Inflammatory macrophage treated with lipopolysaccharide for 1 hour (primary cell): ENCODE measurements at regions not wholly inside any gene's neighbourhood (a gene's known extent, or its start where the extent isn't known, plus 50 kb on each side); places are given as distances from the start of the nearest gene placed in this dataset.
A peak's percentile ranks its signal among the peaks of the same experiment; 100 is the strongest.

Source experiments
- DNase-seq, 2 donors: peaks; one replicate each; pipeline ENCODE4 v3.0.0-alpha.2; 2020 to 2022

- DNase-seq, result no peak
These were observed 50.3 kb upstream of the CBFA2T3 start for GRCh38 chr16:89027281-89027680.

- DNase-seq, result peak; percentile 87 to 91
These were observed 55.0 kb upstream of the CBFA2T3 start for GRCh38 chr16:89031715-89032659.

DNA sequence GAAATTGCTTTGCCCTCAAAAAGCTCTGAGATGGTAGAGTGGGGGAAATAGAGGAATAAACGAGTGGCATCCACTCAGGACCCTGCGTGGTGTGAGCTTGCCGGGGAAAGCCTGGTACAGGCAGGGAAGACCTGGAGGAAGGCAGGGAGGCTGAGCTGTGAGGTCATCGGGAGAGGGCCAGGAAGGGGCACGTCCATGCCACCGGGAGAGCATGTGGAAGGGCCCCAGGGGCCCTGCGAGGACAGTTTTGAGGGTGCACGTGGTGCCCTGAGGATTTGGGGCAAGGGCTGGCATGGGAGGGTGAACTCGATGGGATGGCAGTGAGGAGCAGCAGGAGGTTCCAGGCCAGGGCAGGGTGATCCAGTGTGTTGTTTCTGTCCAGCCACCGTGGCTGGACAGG lies 56.3 kb upstream of the CBFA2T3 start:
- DNase-seq, result no peak

DNA sequence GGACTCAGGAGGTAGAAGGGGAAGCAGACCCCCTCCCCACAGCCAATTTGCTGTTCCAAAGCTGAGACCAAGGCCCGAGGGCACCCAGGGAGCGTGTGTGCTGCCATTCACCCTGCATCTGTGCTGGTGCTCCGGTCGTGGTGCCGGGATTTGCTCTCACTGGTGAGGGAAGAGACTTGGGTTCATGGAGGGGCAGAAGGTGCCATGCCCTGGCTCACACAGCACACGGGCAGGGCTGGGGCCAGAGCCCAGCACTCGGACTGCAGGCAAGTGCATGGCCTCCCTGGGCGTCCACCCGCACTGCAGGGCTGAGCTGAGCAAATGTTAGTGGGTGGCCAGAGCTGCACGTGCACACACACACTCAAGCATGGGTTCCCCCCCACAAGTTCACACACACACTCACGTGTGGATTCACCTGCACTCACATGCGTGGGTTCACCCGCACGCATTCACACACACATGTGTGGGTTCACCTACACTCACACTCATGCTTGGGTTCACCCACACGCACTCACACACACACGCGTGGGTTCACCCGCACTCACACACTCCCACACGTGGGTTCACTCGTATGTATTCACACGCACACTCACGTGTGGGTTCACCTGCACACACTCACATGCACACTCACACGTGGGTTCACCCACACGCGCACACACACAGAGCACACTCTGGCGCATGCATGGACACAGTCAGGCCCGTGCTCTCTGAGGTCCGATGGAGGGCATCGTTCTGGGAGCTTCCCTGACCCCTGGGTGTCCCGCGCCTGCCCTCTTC lies 57.0 kb upstream of the CBFA2T3 start:
- no peak for DNase-seq

DNA sequence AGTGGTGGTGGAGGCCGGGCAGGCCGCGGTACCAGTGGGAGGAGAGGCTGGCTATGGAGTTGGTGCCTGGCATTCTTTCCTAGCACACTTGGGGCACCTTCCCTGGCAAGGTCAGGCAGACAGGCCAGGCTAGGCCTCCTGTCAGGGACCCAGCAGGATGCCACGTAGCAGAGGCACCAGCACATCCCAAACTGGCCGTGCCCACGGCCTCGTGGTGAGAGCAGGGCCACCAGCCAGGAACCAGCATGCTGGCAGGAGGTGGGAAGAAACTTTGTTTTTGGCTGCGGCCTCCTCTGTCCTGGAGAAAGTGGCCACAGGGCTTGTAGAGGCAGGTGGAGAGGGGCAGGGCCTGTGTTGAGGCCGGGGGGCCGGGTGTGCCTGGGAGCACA lies 57.6 kb upstream of the CBFA2T3 start:
- no peak for DNase-seq

- DNase-seq, result no peak
These were observed 58.1 kb upstream of the CBFA2T3 start for GRCh38 chr16:89034971-89035668.

DNA sequence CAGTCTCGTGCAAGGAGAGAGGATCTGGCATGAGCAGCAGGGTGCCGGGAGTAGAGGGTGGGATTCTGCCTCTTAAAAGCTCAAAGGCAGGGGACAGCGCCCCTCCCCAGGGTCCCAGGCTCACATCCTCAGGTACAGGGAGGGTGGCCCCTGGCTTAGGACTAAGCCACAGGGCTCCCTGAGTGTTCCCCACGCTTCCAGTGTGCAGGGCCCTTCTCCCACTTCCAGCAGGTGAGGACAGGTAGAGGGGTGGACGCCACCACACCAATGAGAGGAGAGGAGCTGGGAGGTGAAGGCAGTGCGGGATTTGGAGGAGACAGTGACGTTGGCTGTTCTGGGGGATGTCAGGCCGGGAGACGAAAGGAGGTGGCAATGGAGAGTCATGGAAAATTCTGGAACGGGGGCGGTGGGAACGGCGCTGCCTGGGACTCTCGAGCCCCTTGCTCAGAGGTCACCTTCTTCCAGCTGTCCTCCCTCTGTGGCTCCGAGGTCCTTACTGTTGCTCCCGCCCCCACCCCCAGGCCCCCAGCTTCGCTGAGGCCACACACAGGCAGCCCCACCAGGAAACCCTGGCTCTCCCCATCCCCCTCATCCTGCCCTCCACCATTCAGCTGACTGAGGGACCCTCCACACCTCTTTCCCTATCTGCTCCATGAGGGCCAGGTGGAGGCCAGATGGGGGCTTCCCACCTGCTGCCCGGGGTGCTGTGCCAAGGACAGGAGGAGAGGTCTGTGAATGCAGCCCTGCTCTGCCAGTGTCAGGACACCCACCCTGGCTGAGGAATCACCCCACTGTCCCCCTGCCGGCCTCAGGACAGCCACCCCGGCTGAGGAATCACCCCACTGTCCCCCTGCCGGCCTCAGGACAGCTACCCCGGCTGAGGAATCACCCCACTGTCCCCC lies 57.7 kb upstream of the ACSF3 start:
- no peak for DNase-seq

DNA sequence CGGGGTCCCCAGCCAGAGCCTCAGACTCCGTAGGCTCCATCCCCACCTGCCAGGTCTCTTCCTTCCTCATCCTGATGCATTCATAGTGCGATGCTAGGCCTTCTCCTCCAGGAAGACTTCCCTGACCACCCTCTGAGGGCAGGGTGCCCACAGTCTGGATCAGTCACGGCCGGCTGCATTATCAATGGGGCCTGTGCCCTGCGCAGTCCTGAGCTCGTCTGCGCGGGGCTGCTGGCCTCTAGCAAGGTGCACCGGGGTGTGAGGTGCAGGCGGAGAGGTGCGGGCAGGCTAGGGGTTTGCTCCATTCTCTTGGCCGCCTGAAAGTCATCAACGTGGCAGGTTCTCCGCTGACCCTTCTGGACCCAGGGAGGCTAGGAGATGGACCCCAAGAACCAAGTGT lies 56.9 kb upstream of the ACSF3 start:
- DNase-seq, result no peak

DNA sequence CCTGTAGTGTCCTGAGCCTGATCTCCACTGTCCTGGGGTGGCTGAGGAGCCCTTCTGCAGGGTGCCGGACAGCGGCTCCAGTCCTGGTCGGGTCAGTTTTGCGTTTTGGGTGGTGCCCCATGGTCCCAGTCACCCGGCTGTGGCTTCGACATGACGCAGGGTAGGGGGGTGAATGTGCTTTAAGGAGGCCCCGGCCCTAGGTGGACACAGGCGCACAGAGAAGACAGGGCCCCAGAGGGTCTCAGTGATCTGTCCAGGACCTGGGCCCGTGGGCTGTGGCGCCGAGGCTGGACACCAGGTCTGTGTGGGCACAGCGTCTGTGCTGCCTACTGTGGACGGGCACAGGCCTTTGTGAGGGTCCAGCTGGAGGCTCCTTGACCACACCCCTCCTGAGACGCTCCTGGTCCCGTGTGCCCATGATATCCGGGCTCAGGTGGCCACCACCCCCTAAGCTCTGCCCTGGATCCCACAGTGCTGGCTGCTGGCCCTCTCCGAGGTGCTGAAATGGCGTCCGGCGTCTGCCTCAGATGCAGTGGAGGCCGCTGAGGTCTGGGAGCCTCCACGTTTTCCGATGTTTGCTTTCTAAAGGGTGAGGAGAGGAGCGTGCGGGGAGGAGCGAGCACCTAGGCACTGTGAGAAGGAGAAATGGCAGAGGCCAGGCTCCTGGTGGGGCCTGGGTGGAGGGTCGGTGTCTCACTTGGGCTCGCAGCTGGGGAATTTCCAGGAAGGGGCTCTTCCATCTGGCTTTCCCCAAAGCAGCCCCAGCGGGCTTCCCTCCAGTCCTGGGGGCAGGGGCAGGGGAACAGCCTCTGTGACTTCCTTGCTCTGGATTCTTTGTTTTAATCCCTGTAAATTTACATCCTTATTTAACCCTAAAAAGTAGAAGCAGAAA lies 56.1 kb upstream of the ACSF3 start:
- DNase-seq, result peak; percentile 6 to 46

DNA sequence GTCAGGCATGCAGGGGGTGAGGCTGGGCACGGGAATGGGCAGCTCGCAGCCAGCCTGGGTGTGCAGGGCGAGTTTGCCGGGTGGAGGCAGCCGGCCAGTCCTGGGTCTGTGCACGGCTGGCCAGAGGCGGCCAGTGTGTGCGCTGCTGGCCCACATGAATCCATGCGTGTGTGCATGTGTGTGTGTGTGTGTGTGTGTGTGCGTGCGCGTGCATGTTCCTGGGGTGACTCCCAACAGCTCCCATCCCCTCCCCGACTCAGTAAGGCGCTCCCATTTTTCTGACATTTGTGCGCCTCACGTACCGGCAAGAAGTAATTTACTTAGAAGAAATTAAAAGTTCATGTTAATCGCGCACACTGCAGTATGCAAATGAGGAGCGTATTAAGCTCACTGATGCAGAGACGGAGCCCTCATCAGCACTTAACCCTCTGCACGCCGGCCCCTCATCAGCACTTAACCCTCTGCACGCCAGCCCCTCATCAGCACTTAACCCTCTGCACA lies 55.4 kb upstream of the ACSF3 start:
- DNase-seq, result no peak

GRCh38 chr16:89038811-89039735 lies 54.6 kb upstream of the ACSF3 start:
- DNase-seq, result no peak

DNA sequence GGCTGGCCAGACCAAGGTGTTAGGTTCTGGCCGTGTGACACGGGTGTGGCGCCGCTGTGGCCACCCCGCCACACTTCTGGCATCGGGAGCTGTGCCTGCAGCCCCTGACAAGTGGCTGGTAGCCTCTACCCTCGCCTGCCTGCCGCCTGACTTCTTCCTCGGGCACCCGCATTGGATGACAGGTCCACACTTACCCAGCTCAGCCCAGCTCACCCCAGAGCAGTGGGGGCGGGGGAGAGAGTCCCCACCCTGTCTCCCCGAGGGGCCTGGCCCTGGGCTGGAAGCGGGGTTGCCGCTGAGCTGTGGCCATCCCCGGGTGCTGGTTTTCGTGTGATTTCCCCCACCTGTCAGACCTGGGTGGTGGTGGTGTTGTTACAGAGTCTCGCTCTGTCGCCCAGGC lies 53.9 kb upstream of the ACSF3 start:
- no peak for DNase-seq

DNA sequence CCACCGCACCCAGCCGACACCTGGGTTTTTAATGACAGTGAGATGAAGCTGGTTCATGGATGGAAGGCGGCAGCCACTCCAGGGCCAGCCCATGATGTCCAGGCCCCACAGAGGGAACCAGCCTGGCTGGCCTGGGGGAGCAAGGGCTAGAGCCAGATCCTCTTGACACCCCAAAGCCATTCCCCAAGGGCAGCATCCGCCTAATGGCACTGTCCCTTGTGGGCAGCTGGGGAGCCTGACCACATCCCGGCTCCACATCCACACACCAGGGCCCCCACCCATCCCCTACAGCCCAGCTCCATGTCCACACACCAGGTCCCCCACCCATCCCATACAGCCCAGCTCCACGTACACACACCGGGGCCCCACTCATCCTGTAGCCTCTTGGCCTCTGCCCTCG lies 53.3 kb upstream of the ACSF3 start:
- no peak for DNase-seq

- DNase-seq, result no peak
These were observed 52.6 kb upstream of the ACSF3 start for GRCh38 chr16:89040861-89041570.

GRCh38 chr16:89041571-89042481 lies 51.8 kb upstream of the ACSF3 start:
- no peak for DNase-seq

DNA sequence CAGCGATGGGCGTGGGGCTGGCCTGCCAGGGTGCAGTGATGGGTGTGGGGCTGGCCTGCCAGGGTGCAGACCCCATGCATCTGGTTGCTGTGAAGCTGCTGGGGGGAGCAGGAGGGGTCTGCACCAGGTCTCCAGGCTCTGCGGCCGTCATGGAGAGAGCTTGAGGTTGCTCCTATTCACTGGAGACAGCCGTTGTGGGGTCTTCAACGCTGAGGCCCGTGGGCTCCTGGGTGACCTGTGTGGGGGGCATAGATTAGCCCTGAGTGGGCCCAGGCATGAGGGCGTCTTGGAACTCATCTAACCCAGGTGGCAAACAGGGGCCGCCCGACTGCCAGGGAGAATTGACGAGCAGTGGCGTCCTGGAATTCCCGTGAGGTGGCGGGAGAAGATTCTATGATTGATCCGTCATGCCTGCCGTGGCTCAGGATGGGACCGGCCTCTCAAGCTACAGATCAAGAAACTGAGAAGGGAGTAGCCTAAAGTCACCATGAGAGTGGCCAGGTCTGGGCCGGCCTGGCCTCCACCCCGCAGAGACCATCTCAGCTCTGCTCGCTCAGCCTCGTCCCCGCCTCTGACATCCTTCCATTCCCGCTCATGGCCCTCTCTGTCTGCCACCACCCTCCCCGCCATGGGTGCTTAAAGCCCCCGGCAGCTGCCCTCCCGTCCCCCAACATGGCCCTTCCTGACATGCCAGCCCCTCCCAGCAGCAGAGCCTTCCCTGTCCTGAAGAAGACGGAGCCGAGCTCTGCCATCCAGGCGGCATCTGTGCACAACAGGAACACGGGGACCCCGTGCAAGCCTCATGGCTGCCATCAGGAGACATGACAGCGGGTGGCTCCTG lies 50.7 kb upstream of the ACSF3 start:
- DNase-seq, result no peak
